IMR-90 (cell line): ENCODE measurements at regions not wholly inside any gene's neighbourhood (a gene's known extent, or its start where the extent isn't known, plus 50 kb on each side); places are given as distances from the start of the nearest gene placed in this dataset.

ENCODE experiments used
- CEBPB ChIP-seq: IDR thresholded peaks from 2 replicates; pipeline ENCODE4 v1.6.1; 2012; ENCODE audit warnings: low read depth, low read length, improper control_type of control experiment
- CHD1 ChIP-seq: IDR thresholded peaks from 2 replicates; pipeline ENCODE4 v1.6.1; 2012; ENCODE audit warnings: low read depth, low read length, improper control_type of control experiment
- ELK1 ChIP-seq: fragments of 150-350 bp; IDR thresholded peaks from 2 replicates; pipeline ENCODE4 v1.6.1; 2016; ENCODE audit warnings: low read depth, mild to moderate bottlenecking, low read length, moderate library complexity, borderline replicate concordance
- MAFK ChIP-seq: IDR thresholded peaks from 2 replicates; pipeline ENCODE4 v1.6.1; 2012; ENCODE audit warnings: low read depth, low read length, improper control_type of control experiment
- MAZ ChIP-seq: IDR thresholded peaks from 2 replicates; pipeline ENCODE4 v1.6.1; 2012; ENCODE audit warnings: low read depth, mild to moderate bottlenecking, low read length, improper control_type of control experiment, moderate library complexity, borderline replicate concordance
- MXI1 ChIP-seq: IDR thresholded peaks from 2 replicates; pipeline ENCODE4 v1.6.1; 2012; ENCODE audit warnings: low read depth, mild to moderate bottlenecking, low read length, moderate library complexity, borderline replicate concordance
- NFE2L2 ChIP-seq: fragments of 150-350 bp; IDR thresholded peaks from 2 replicates; pipeline ENCODE4 v1.6.1; 2016; ENCODE audit warnings: low read depth, mild to moderate bottlenecking, low read length
- POLR2A ChIP-seq: IDR thresholded peaks from 2 replicates; pipeline ENCODE4 v1.6.1; 2012; ENCODE audit warnings: mild to moderate bottlenecking, low read depth, low read length
- RAD21 ChIP-seq: IDR thresholded peaks from 2 replicates; pipeline ENCODE4 v1.6.1; 2012; ENCODE audit warnings: low read length, improper control_type of control experiment
- RFX5 ChIP-seq: IDR thresholded peaks from 2 replicates; pipeline ENCODE4 v1.8.0; 2012; ENCODE audit warnings: low read depth, mild to moderate bottlenecking, low read length, moderate library complexity
- SMC3 ChIP-seq: fragments of 150-350 bp; IDR thresholded peaks from 2 replicates; pipeline ENCODE4 v1.6.1; 2016; ENCODE audit warnings: low read depth, mild to moderate bottlenecking, antibody characterized with exemption, low read length, moderate library complexity
- TF ChIP-seq, protein P1 (sequence below): conservative IDR thresholded peaks from 2 replicates; pipeline ENCODE4 v1.5.1; 2012; ENCODE audit warnings: mild to moderate bottlenecking, low read depth, low read length, improper control_type of control experiment
- TF ChIP-seq, protein P2 (sequence below): fragments of 150-350 bp; IDR thresholded peaks from 2 replicates; pipeline ENCODE4 v1.6.1; 2017; ENCODE audit warnings: mild to moderate bottlenecking, antibody characterized with exemption, low read length, low read depth

GRCh38 chr2:19708776-19709175 is 193.0 kb downstream of the TTC32 start:
- TF ChIP-seq, protein P1, sequence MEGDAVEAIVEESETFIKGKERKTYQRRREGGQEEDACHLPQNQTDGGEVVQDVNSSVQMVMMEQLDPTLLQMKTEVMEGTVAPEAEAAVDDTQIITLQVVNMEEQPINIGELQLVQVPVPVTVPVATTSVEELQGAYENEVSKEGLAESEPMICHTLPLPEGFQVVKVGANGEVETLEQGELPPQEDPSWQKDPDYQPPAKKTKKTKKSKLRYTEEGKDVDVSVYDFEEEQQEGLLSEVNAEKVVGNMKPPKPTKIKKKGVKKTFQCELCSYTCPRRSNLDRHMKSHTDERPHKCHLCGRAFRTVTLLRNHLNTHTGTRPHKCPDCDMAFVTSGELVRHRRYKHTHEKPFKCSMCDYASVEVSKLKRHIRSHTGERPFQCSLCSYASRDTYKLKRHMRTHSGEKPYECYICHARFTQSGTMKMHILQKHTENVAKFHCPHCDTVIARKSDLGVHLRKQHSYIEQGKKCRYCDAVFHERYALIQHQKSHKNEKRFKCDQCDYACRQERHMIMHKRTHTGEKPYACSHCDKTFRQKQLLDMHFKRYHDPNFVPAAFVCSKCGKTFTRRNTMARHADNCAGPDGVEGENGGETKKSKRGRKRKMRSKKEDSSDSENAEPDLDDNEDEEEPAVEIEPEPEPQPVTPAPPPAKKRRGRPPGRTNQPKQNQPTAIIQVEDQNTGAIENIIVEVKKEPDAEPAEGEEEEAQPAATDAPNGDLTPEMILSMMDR: no peak
- TF ChIP-seq NFE2L2 (no peak), RFX5 (no peak), POLR2A (no peak), RAD21 (no peak), CHD1 (no peak), MAFK (no peak), CEBPB (no peak), MAZ (no peak), ELK1 (no peak), SMC3 (no peak), MXI1 (no peak)
- TF ChIP-seq, protein P2, sequence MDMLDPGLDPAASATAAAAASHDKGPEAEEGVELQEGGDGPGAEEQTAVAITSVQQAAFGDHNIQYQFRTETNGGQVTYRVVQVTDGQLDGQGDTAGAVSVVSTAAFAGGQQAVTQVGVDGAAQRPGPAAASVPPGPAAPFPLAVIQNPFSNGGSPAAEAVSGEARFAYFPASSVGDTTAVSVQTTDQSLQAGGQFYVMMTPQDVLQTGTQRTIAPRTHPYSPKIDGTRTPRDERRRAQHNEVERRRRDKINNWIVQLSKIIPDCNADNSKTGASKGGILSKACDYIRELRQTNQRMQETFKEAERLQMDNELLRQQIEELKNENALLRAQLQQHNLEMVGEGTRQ: no peak
